Upper lobe of right lung (tissue), 1 donor: ENCODE measurements at regions not wholly inside any gene's neighbourhood (a gene's known extent, or its start where the extent isn't known, plus 50 kb on each side); places are given as distances from the start of the nearest gene placed in this dataset.

Experiments used
- ATAC-seq: fragments of 200-7000 bp; cut with Tn5 transposase; one replicate; pipeline ENCODE4 v1.9.1; 2020; ENCODE audit warnings: mild to moderate bottlenecking, moderate library complexity
- DNase-seq: peaks from one replicate; pipeline ENCODE4 v3.0.0-alpha.2; 2020
- H3K27ac ChIP-seq: fragments of 200-600 bp; one replicate; pipeline ENCODE4 v1.8.0; 2022
- H3K27me3 ChIP-seq: fragments of 200-600 bp; one replicate; pipeline ENCODE4 v1.8.0; 2022; ENCODE audit warnings: mild to moderate bottlenecking
- H3K36me3 ChIP-seq: fragments of 200-600 bp; one replicate; pipeline ENCODE4 v1.8.0; 2022
- H3K4me1 ChIP-seq: fragments of 200-600 bp; one replicate; pipeline ENCODE4 v1.8.0; 2022
- H3K4me3 ChIP-seq: fragments of 200-600 bp; one replicate; pipeline ENCODE4 v1.8.0; 2022; ENCODE audit warnings: mild to moderate bottlenecking
- H3K9me3 ChIP-seq: fragments of 200-600 bp; one replicate; pipeline ENCODE4 v1.8.0; 2022
- CTCF ChIP-seq: fragments of 200-600 bp; IDR thresholded peaks from one replicate; pipeline ENCODE4 v1.8.0; 2022; ENCODE audit warnings: antibody characterized with exemption
- intact Hi-C: fragments of 100-400 bp; cut with DNase I; formaldehyde crosslinking; loops from one replicate; pipeline ENCODE4 v1.11.0; 2022
- donor health status: DM: no; HTN: yes; CAD: no; lungs with severe emphysema.

DNA sequence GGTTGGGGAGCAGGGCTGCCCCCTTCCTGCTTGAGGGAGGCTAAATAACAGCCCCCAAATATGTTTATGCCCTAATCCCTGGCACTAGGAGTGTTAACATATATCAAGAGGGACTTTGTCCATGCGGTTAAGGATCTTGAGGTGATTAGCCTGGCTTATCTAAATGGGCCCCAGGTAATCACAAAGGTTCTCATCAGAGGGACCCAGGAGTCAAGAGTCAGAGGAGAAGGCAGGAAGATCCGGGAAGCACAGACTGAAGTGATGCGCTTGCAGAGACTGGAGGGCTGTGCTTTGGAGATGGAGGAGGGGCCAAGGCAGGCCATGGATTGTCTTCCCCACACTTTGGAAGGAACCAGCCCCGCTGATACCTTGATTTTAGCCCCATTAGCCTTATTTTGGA lies 86.4 kb downstream of the IER5 start:
- ATAC-seq (no peak), DNase-seq (no peak)
- Histone ChIP-seq H3K36me3 (no peaks in the 10 kb centered on the region), H3K4me1 (peaks cover 6% of the 10 kb centered on the region), H3K4me3 (no peak overlapping the region), H3K27ac (no peak overlapping the region), H3K27me3 (no peaks in the 10 kb centered on the region), H3K9me3 (no peaks in the 10 kb centered on the region)
- TF ChIP-seq CTCF, result no peak
- intact Hi-C loops, result no loop called here

GRCh38 chr1:181175356-181175910 lies 86.9 kb downstream of the IER5 start:
- intact Hi-C loops, result no loop called here
- Histone ChIP-seq H3K27ac (no peak overlapping the region), H3K27me3 (no peaks in the 10 kb centered on the region), H3K4me1 (peaks cover 10% of the 10 kb centered on the region), H3K9me3 (no peaks in the 10 kb centered on the region), H3K4me3 (no peak overlapping the region), H3K36me3 (no peaks in the 10 kb centered on the region)
- no peak for ATAC-seq
- TF ChIP-seq CTCF, result no peak
- DNase-seq, result no peak

DNA sequence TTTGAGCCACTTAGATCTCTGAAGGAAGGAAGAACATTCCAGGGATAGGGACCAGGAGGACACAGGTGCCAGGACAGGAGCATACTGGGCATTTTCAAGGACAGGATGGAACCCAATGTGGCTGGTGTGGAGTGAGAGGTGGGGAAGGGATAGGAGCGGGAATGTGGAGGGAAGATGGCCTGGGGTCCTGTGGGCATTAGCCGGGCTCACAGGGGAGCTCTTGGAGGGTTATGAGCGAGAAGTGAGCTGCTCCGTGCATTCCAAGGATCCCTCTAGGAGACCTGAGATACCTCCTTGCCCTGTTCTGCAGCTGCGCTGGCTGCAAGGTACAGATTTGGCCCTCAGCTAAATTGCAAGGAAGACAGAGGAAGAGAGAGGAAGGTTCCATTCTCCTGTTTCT lies 87.5 kb downstream of the IER5 start:
- no peak for ATAC-seq
- intact Hi-C loops, result no loop called here

GRCh38 chr1:181178241-181178879 lies 89.9 kb downstream of the IER5 start:
- Histone ChIP-seq H3K36me3 (no peaks in the 10 kb centered on the region), H3K9me3 (no peaks in the 10 kb centered on the region), H3K4me1 (peaks cover 10% of the 10 kb centered on the region), H3K27ac (no peak overlapping the region), H3K27me3 (no peaks in the 10 kb centered on the region), H3K4me3 (no peak overlapping the region)
- intact Hi-C loops, result no loop called here
- DNase-seq (no peak), ATAC-seq (no peak)
- TF ChIP-seq CTCF, result no peak

More for the DNA sequence above, 87.5 kb downstream of the IER5 start:
- H3K27me3 ChIP-seq, result no peaks in the 10 kb centered on the region
- H3K4me3 ChIP-seq, result no peak overlapping the region
- DNase-seq, result no peak
- TF ChIP-seq CTCF, result no peak
- H3K4me1 ChIP-seq, result peaks cover 10% of the 10 kb centered on the region
- H3K36me3 ChIP-seq, result no peaks in the 10 kb centered on the region
- H3K9me3 ChIP-seq, result no peaks in the 10 kb centered on the region
- no peak overlapping the region for H3K27ac ChIP-seq

DNA sequence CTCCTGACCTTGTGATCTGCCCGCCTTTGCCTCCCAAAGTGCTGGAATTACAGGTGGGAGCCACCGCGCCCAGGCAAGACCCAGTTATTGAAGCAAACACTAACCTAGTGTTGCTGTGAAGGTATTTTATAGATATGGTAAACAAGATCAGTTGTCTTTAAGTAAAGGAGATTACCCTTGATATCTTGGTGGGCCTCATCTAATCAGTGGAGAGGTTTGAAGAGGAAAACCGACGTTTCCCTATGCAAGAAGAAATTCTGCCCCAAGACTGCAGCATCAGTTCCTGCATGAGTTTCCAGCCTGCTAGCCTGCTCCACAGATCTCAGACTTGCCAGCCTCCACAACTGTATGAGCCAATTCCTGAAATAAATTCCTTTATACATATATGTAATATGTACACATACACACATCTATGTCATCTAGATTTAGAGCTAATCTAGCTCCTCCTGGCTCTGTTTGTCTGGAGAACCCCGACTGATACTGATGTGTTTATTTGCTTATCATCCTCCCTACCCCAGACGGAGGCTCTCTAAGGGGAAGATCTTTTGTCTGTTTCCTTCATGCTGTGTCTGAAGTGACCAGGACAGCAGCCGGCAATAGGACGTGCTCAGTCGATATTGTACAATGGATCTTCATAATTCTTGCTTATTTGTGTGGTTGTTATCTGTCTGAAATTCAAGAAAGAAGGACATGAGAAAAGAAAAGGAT lies 90.9 kb downstream of the IER5 start:
- TF ChIP-seq CTCF, result no peak
- Histone ChIP-seq H3K9me3 (no peaks in the 10 kb centered on the region), H3K4me1 (peaks cover 10% of the 10 kb centered on the region), H3K4me3 (no peak overlapping the region), H3K27me3 (no peaks in the 10 kb centered on the region), H3K27ac (no peak overlapping the region), H3K36me3 (no peaks in the 10 kb centered on the region)
- DNase-seq (no peak), ATAC-seq (no peak)
- intact Hi-C loops, result no loop called here
